Eye (tissue), 1 donor: ENCODE measurements at regions not wholly inside any gene's neighbourhood (a gene's known extent, or its start where the extent isn't known, plus 50 kb on each side); places are given as distances from the start of the nearest gene placed in this dataset.
"Not testable (repeated sequence)": the region's sequence is repeated elsewhere in the genome, so short reads cannot be mapped to it uniquely, and the experiment has no call there.

Experiments
- DNase-seq: peaks from one replicate; pipeline ENCODE4 v3.0.0-alpha.2; 2015

GRCh38 chr4:85168234-85168834 lies 201.8 kb upstream of the WDFY3 start:
- no peak for DNase-seq

GRCh38 chr4:85170241-85170640 lies 203.8 kb upstream of the WDFY3 start:
- no peak for DNase-seq

GRCh38 chr4:85175190-85175589 lies 208.7 kb upstream of the WDFY3 start:
- DNase-seq: no peak

GRCh38 chr4:85177092-85177491 lies 210.6 kb upstream of the WDFY3 start:
- DNase-seq: no peak

GRCh38 chr4:85177679-85178078 lies 211.2 kb upstream of the WDFY3 start:
- no peak for DNase-seq

- no peak for DNase-seq
Observed at GRCh38 chr4:85180533-85180932, 214.0 kb upstream of the WDFY3 start.

- DNase-seq: no peak
Observed at GRCh38 chr4:85187106-85187505, 220.6 kb upstream of the WDFY3 start.

- not testable (repeated sequence) for DNase-seq
Observed at GRCh38 chr4:85196015-85196414, 229.5 kb upstream of the WDFY3 start.

GRCh38 chr4:85200106-85200505 lies 233.6 kb upstream of the WDFY3 start:
- DNase-seq: no peak

GRCh38 chr4:85209161-85209560 lies 242.7 kb upstream of the WDFY3 start:
- no peak for DNase-seq

- no peak for DNase-seq
Observed at GRCh38 chr4:85210353-85210752, 243.9 kb upstream of the WDFY3 start.

- DNase-seq: not testable (repeated sequence)
Observed at GRCh38 chr4:85216571-85216970, 250.1 kb upstream of the WDFY3 start.

GRCh38 chr4:85218756-85219155 lies 252.3 kb upstream of the WDFY3 start:
- no peak for DNase-seq

GRCh38 chr4:85221606-85222005 lies 253.3 kb upstream of the ARHGAP24 start:
- no peak for DNase-seq

GRCh38 chr4:85222561-85222960 lies 252.4 kb upstream of the ARHGAP24 start:
- no peak for DNase-seq

GRCh38 chr4:85228264-85228663 lies 246.7 kb upstream of the ARHGAP24 start:
- DNase-seq: no peak

- DNase-seq: no peak
Observed at GRCh38 chr4:85233516-85233915, 241.4 kb upstream of the ARHGAP24 start.

GRCh38 chr4:85243857-85244256 lies 231.1 kb upstream of the ARHGAP24 start:
- DNase-seq: no peak

GRCh38 chr4:85244638-85245037 lies 230.3 kb upstream of the ARHGAP24 start:
- DNase-seq: no peak

- DNase-seq: no peak
Observed at GRCh38 chr4:85246055-85246454, 228.9 kb upstream of the ARHGAP24 start.

GRCh38 chr4:85250852-85251251 lies 224.1 kb upstream of the ARHGAP24 start:
- no peak for DNase-seq

GRCh38 chr4:85257817-85258370 lies 217.1 kb upstream of the ARHGAP24 start:
- no peak for DNase-seq

GRCh38 chr4:85260064-85260463 lies 214.9 kb upstream of the ARHGAP24 start:
- no peak for DNase-seq

GRCh38 chr4:85265234-85265633 lies 209.7 kb upstream of the ARHGAP24 start:
- DNase-seq: no peak

GRCh38 chr4:85268188-85268587 lies 206.8 kb upstream of the ARHGAP24 start:
- peak; percentile 15 for DNase-seq
